GM12872 (cell line): ENCODE measurements at regions not wholly inside any gene's neighbourhood (a gene's known extent, or its start where the extent isn't known, plus 50 kb on each side); places are given as distances from the start of the nearest gene placed in this dataset.

Experiments
- CTCF ChIP-seq: IDR thresholded peaks from 3 replicates; pipeline ENCODE4 v1.5.1; 2011; ENCODE audit warnings: low read depth, mild to moderate bottlenecking, low read length, moderate library complexity; ENCODE audit not compliant: insufficient read depth

GRCh38 chr4:137359691-137360315, 172.5 kb downstream of the PCDH18 start:
- TF ChIP-seq CTCF = no peak

DNA sequence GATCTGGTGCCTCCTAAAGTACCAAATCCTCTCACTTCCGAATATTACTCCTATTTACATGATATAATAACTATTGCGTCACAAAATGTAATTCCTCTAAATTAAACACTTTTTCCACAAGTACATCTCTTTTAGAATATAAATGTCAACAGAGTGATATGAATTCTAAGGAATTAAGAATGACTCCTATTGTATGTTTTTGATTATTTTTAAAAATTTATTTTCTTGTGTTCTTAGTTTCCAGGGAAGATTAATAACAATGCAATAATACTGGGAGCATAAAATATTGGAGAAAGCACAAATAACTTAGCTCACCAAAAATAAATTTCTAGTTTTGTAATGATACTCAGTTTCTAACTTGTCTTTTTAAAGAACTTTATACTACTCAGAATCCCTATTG, 184.9 kb downstream of the PCDH18 start:
- no peak for TF ChIP-seq CTCF

DNA sequence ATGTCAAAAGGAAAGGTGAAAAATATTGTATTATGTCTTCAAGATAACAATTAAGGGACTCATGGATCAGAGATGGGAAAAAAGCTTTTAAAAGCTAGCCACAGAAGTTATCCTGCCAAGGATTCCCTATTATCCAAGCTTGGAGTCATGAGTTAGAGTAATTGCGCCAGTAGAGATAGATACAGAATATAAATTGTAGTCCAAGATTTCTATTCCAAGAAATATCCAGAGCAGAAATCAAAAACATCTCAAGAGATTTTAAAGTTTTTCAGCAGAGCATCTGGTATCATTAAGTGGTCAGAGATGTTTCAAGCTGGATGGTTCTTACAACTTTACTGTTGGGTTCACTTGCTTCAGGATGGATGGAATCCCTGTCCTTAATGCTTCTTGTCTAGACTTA, 186.7 kb downstream of the PCDH18 start:
- no peak for TF ChIP-seq CTCF

- TF ChIP-seq CTCF = no peak
Observed at GRCh38 chr4:137343221-137343620, 189.1 kb downstream of the PCDH18 start.

DNA sequence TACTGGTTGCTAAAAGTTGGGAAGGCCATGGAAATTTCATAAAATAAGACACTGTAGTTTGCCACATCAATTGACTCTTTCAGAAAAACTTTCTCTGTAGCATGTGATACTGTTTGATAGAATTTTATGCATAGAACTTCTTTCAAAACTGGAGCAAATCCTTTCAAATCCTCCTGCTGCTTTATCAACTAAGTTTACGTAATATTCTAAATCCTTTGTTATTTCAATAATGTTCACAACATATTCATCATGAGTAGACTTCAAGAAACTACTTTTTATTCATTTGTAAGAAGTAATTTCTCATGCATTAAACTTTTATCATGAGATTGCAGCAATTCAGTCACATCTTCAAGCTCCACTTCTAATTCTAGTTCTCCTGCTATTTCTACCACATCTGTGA, 199.3 kb downstream of the PCDH18 start:
- TF ChIP-seq CTCF = no peak

GRCh38 chr4:137312257-137312656, 220.0 kb downstream of the PCDH18 start:
- no peak for TF ChIP-seq CTCF

GRCh38 chr4:137310593-137311490, 221.5 kb downstream of the PCDH18 start:
- TF ChIP-seq CTCF = no peak
